B cell (primary cell): ENCODE measurements at regions not wholly inside any gene's neighbourhood (a gene's known extent, or its start where the extent isn't known, plus 50 kb on each side); places are given as distances from the start of the nearest gene placed in this dataset.

Source experiments
- CTCF ChIP-seq: fragments of 200-600 bp; IDR thresholded peaks from one replicate; pipeline ENCODE4 v1.8.0; 2022; ENCODE audit warnings: antibody characterized with exemption, mild to moderate bottlenecking
- EZH2 ChIP-seq: IDR thresholded peaks from 2 replicates; pipeline ENCODE4 v1.6.1; 2012; ENCODE audit warnings: borderline replicate concordance, low read depth, mild to moderate bottlenecking, moderate library complexity, low read length; ENCODE audit not compliant: insufficient read depth, poor library complexity, severe bottlenecking

GRCh38 chr15:31216215-31216911 is 110.3 kb upstream of the KLF13 start:
- TF ChIP-seq CTCF = no peak
- no peak for TF ChIP-seq EZH2
